ENCODE measurements at regions not wholly inside any gene's neighbourhood (a gene's known extent, or its start where the extent isn't known, plus 50 kb on each side); places are given as distances from the start of the nearest gene placed in this dataset.

GRCh38 chr12:127296591-127296990 is 970.4 kb upstream of the TMEM132C start:
- H2AFZ ChIP-seq (ENCODE audit: control insufficient read depth, low read depth, low read length): no peak overlapping the region
- ATAC-seq: no peak
- SMC1A ChIA-PET (ENCODE audit: uncharacterized antibody, unreplicated experiment): interaction anchor here (1.1 kb wide), 1 partner anchor 85 kb away, joined by 3 read pairs; no protein-coding TSS in a partner anchor
- H3K9ac ChIP-seq (ENCODE audit: control insufficient read depth, insufficient read depth, low read length): no peak overlapping the region
- TF ChIP-seq ETV6 (conservative IDR thresholded peaks at IDR 0.05 in 1 of 2, IDR thresholded peaks at IDR 0.05 in 1 of 2; ENCODE audit: borderline replicate concordance in 1 of 2, low read depth in 1 of 2): no peak
- no peaks in the 10 kb centered on the region for H3K36me3 ChIP-seq (ENCODE audit: control insufficient read depth in 2 of 2, insufficient read depth in 2 of 2, low read length in 1 of 2)
- H3K4me3 ChIP-seq: no peak overlapping the region
- no peak for FAIRE-seq
- POLR2A ChIA-PET: interaction anchor here (0.6 kb wide), 2 partner anchors 323 to 639 kb away, joined by 5 to 7 read pairs; no protein-coding TSS in a partner anchor
- H4K20me1 ChIP-seq (ENCODE audit: control insufficient read depth, insufficient read depth): no peaks in the 10 kb centered on the region
- intact Hi-C loops (cut with micrococcal nuclease; ENCODE audit: unreplicated experiment): no loop called here
- H3K9me3 ChIP-seq (replicated peaks; ENCODE audit: control insufficient read depth, insufficient read depth, low read length): no peaks in the 10 kb centered on the region; the same call in 2 of the 3 replicates
- no TSS peak for BruUV-seq (replicated peaks)
- RAD21 ChIA-PET (ENCODE audit: unreplicated experiment): no interaction called here
- H3K4me1 ChIP-seq (ENCODE audit: control insufficient read depth, insufficient read depth, low read length): no peaks in the 10 kb centered on the region
- in situ Hi-C loops (cut with MboI): no loop called here
- H3K4me2 ChIP-seq (ENCODE audit: control insufficient read depth, insufficient read depth): no peak overlapping the region
- CTCF ChIA-PET: interaction anchor here (0.6 to 1.1 kb wide), 2 partner anchors 15 to 188 kb away, joined by 3 to 5 read pairs; no protein-coding TSS in a partner anchor
- H3K27ac ChIP-seq (ENCODE audit: control insufficient read depth, insufficient read depth): no peak overlapping the region
- WGBS (ENCODE audit: insufficient coverage, insufficient replicate concordance, low lambda C conversion rate, missing lambda C conversion rate): 28% methylated on average over 10 of the region's 10 CpGs
- H3K27me3 ChIP-seq (replicated peaks in 1 of 2; ENCODE audit: control insufficient read depth in 2 of 2, insufficient read depth in 2 of 2, low read length in 1 of 2): no peaks in the 10 kb centered on the region
- DNase-seq (ENCODE audit: low read depth, low spot score): no peak
- no peaks in the 10 kb centered on the region for H3K79me2 ChIP-seq (ENCODE audit: control insufficient read depth, insufficient read depth, low read length)

- no peaks in the 10 kb centered on the region for H3K79me2 ChIP-seq (ENCODE audit: control insufficient read depth, insufficient read depth, low read length)
- TF ChIP-seq POLR2AphosphoS2 (IDR thresholded peaks at IDR 0.05; ENCODE audit: low read depth, low read length) (no peak), JUND (IDR thresholded peaks at IDR 0.05; ENCODE audit: low read depth, low read length) (no peak), CHD1 (IDR thresholded peaks at IDR 0.05; ENCODE audit: low read depth, low read length) (no peak)
- H3K27me3 ChIP-seq (replicated peaks in 1 of 2; ENCODE audit: control insufficient read depth in 2 of 2, insufficient read depth in 2 of 2, low read length in 1 of 2): no peaks in the 10 kb centered on the region
- H3K9ac ChIP-seq (ENCODE audit: control insufficient read depth, insufficient read depth, low read length): no peak overlapping the region
- no peak overlapping the region for H2AFZ ChIP-seq (ENCODE audit: control insufficient read depth, low read depth, low read length)
- no peak overlapping the region for H3K4me3 ChIP-seq
- intact Hi-C loops (cut with micrococcal nuclease; ENCODE audit: unreplicated experiment) (no loop called here), in situ Hi-C loops (cut with MboI) (no loop called here)
- ChIA-PET CTCF (interaction anchor here (1.1 kb wide), 1 partner anchor 188 kb away, joined by 5 read pairs; no protein-coding TSS in a partner anchor), POLR2A (no interaction called here), RAD21 (ENCODE audit: unreplicated experiment) (no interaction called here), SMC1A (ENCODE audit: uncharacterized antibody, unreplicated experiment) (interaction anchor here (1.1 kb wide), 1 partner anchor 84 kb away, joined by 3 read pairs; no protein-coding TSS in a partner anchor)
- H3K36me3 ChIP-seq (ENCODE audit: control insufficient read depth in 2 of 2, insufficient read depth in 2 of 2, low read length in 1 of 2): no peaks in the 10 kb centered on the region
- ATAC-seq (no peak), FAIRE-seq (no peak), DNase-seq (ENCODE audit: low read depth, low spot score) (no peak)
- no peak overlapping the region for H3K4me2 ChIP-seq (ENCODE audit: control insufficient read depth, insufficient read depth)
- no peaks in the 10 kb centered on the region for H4K20me1 ChIP-seq (ENCODE audit: control insufficient read depth, insufficient read depth)
- no peak overlapping the region for H3K27ac ChIP-seq (ENCODE audit: control insufficient read depth, insufficient read depth)
- no peaks in the 10 kb centered on the region for H3K4me1 ChIP-seq (ENCODE audit: control insufficient read depth, insufficient read depth, low read length)
- H3K9me3 ChIP-seq (replicated peaks; ENCODE audit: control insufficient read depth, insufficient read depth, low read length): no peaks in the 10 kb centered on the region; the same call in 2 of the 3 replicates
- WGBS (ENCODE audit: insufficient coverage, insufficient replicate concordance, low lambda C conversion rate, missing lambda C conversion rate): 19% methylated on average over 3 of the region's 3 CpGs
- BruUV-seq (replicated peaks): no TSS peak
Measured at GRCh38 chr12:127297327-127297726, 969.6 kb upstream of the TMEM132C start.
